H1 (cell line): ENCODE measurements at regions not wholly inside any gene's neighbourhood (a gene's known extent, or its start where the extent isn't known, plus 50 kb on each side); places are given as distances from the start of the nearest gene placed in this dataset.

ENCODE experiments used
- CTCF ChIA-PET: fragments of 300-600 bp; sonication (Branson Sonifier 250); formaldehyde crosslinking; loops from one replicate; lab custom pipeline; 2021; ENCODE audit not compliant: partially characterized antibody; lab: Charles Lee
- POLR2A ChIA-PET: fragments of 300-600 bp; sonication (Branson Sonifier 250); formaldehyde crosslinking; loops from one replicate; lab custom pipeline; 2021; ENCODE audit warnings: inconsistent platforms; ENCODE audit not compliant: partially characterized antibody; lab: Charles Lee
- DNase-seq, 2 experiments: peaks; one replicate each; pipeline versions ENCODE4 v3.0.0 to v3.0.0-alpha.2; 2010 to 2022; ENCODE audit warnings: low spot score in 2 of 2, low read depth in 1 of 2, mixed read lengths in 1 of 2
- FAIRE-seq: peaks from 2 replicates; lab custom pipeline; 2011; peaks lifted over from hg19 to GRCh38; lab: Jason Lieb, UNC
- H2AFZ ChIP-seq: 2 replicates; pipeline ENCODE4 v1.8.1; 2012; ENCODE audit warnings: low read length, inconsistent platforms
- H2AK5ac ChIP-seq: 2 replicates; pipeline ENCODE4 v1.6.1; 2013; ENCODE audit warnings: low read depth, low read length
- H2BK120ac ChIP-seq: replicated peaks from 2 replicates; pipeline ENCODE3; 2013; ENCODE audit warnings: low read depth, low read length, inconsistent platforms
- H2BK12ac ChIP-seq: 2 replicates; pipeline ENCODE4 v1.6.1; 2013; ENCODE audit warnings: low read depth, low read length
- H2BK15ac ChIP-seq: 2 replicates; pipeline ENCODE4 v1.6.1; 2013; ENCODE audit warnings: low read length
- H2BK20ac ChIP-seq: 2 replicates; pipeline ENCODE4 v1.6.1; 2013; ENCODE audit warnings: low read length
- H2BK5ac ChIP-seq: 2 replicates; pipeline ENCODE4 v1.6.1; 2013; ENCODE audit warnings: low read depth, low read length
- H3K14ac ChIP-seq: 2 replicates; pipeline ENCODE4 v1.6.1; 2013; ENCODE audit warnings: inconsistent platforms; ENCODE audit not compliant: insufficient read length
- H3K18ac ChIP-seq: 2 replicates; pipeline ENCODE4 v1.6.1; 2013; ENCODE audit warnings: low read length; ENCODE audit errors: extremely low read depth
- H3K23ac ChIP-seq: 2 replicates; pipeline ENCODE4 v1.6.1; 2013; ENCODE audit warnings: inconsistent platforms; ENCODE audit not compliant: insufficient read length
- H3K23me2 ChIP-seq: 2 replicates; pipeline ENCODE4 v1.6.1; 2013; ENCODE audit warnings: low read depth, low read length
- H3K27ac ChIP-seq: 2 replicates; pipeline ENCODE4 v1.6.1; 2011; ENCODE audit warnings: low read depth, low read length, inconsistent platforms
- H3K27me3 ChIP-seq, 4 experiments: replicated peaks in 1 of 4; 1 replicate in 1 of 4; 2 replicates in 3 of 4; pipeline versions ENCODE4 v1.6.1 to v1.8.1; 2011 to 2013; ENCODE audit warnings: low read length in 3 of 4, mild to moderate bottlenecking in 3 of 4, inconsistent platforms in 2 of 4, mixed read lengths in 2 of 4, moderate library complexity in 1 of 4; ENCODE audit not compliant: control insufficient read depth in 3 of 4, insufficient read depth in 3 of 4; ENCODE audit errors: extremely low read depth in 1 of 4
- H3K36me3 ChIP-seq, 4 experiments: 2 replicates each; pipeline versions ENCODE4 v1.6.1 to v1.8.1; 2011 to 2013; ENCODE audit warnings: mild to moderate bottlenecking in 4 of 4, low read length in 3 of 4, moderate library complexity in 2 of 4, control low read depth in 1 of 4, inconsistent platforms in 1 of 4; ENCODE audit not compliant: insufficient read depth in 4 of 4, control insufficient read depth in 2 of 4
- H3K4ac ChIP-seq: replicated peaks from 2 replicates; pipeline ENCODE3; 2013; ENCODE audit warnings: low read length, low read depth, mixed read lengths, inconsistent platforms; ENCODE audit not compliant: insufficient read length
- H3K4me1 ChIP-seq, 4 experiments: replicated peaks in 1 of 4; 1 replicate in 1 of 4; 2 replicates in 3 of 4; pipeline versions ENCODE4 v1.6.1 to v1.8.1; 2011 to 2013; ENCODE audit warnings: low read length in 3 of 4, inconsistent platforms in 2 of 4, mixed read lengths in 1 of 4; ENCODE audit not compliant: insufficient read depth in 4 of 4, control insufficient read depth in 3 of 4
- H3K4me2 ChIP-seq, 2 experiments: 2 replicates each; pipeline versions ENCODE4 v1.6.1 to v1.8.1; 2011 to 2013; ENCODE audit warnings: low read depth in 2 of 2, low read length in 2 of 2, control low read depth in 1 of 2, inconsistent platforms in 1 of 2, mild to moderate bottlenecking in 1 of 2; ENCODE audit not compliant: insufficient read depth in 1 of 2
- H3K4me3 ChIP-seq, 4 experiments: fragments of 200-600, 300-600 bp in 1 of 4; sonication (generic), shearing (Covaris generic), sonication (Bioruptor Twin) in 1 of 4; 2 replicates each; pipeline versions ENCODE4 v1.5.1 to v1.8.1; 2011 to 2016; ENCODE audit warnings: low read length in 4 of 4, low read depth in 3 of 4, control low read depth in 2 of 4, inconsistent platforms in 2 of 4, mild to moderate bottlenecking in 2 of 4, mixed read lengths in 1 of 4, moderate library complexity in 1 of 4; ENCODE audit not compliant: insufficient read depth in 2 of 4; ENCODE audit errors: extremely low read depth in 1 of 4
- H3K56ac ChIP-seq: replicated peaks from 2 replicates; pipeline ENCODE3; 2013; ENCODE audit warnings: low read depth, mild to moderate bottlenecking, mixed read lengths, low read length, inconsistent platforms; ENCODE audit not compliant: insufficient read length
- H3K79me1 ChIP-seq: 2 replicates; pipeline ENCODE4 v1.6.1; 2013; ENCODE audit warnings: low read depth, low read length, control low read depth
- H3K79me2 ChIP-seq, 2 experiments: 2 replicates each; pipeline versions ENCODE4 v1.6.1 to v1.8.1; 2012 to 2013; ENCODE audit warnings: low read length in 2 of 2, mild to moderate bottlenecking in 2 of 2, inconsistent platforms in 1 of 2; ENCODE audit not compliant: insufficient read depth in 2 of 2, control insufficient read depth in 1 of 2
- H3K9ac ChIP-seq, 4 experiments: replicated peaks in 1 of 4; 1 replicate in 1 of 4; 2 replicates in 3 of 4; pipeline versions ENCODE4 v1.6.1 to v1.8.1; 2011 to 2013; ENCODE audit warnings: low read depth in 3 of 4, low read length in 3 of 4, control low read depth in 2 of 4, mild to moderate bottlenecking in 2 of 4, moderate library complexity in 2 of 4, inconsistent platforms in 1 of 4; ENCODE audit errors: extremely low read depth in 1 of 4
- H3K9me3 ChIP-seq, 2 experiments: 2 replicates each; pipeline versions ENCODE4 v1.6.1 to v1.8.1; 2012 to 2013; ENCODE audit warnings: mild to moderate bottlenecking in 2 of 2, moderate library complexity in 2 of 2, control low read depth in 1 of 2, inconsistent platforms in 1 of 2, low read depth in 1 of 2, low read length in 1 of 2, mixed read lengths in 1 of 2; ENCODE audit not compliant: insufficient read depth in 2 of 2
- H4K20me1 ChIP-seq, 2 experiments: replicated peaks in 1 of 2; 2 replicates each; pipeline versions ENCODE3 to v1.8.1; 2011 to 2013; ENCODE audit warnings: inconsistent platforms in 2 of 2, low read length in 2 of 2, mild to moderate bottlenecking in 1 of 2; ENCODE audit not compliant: insufficient read depth in 2 of 2, control insufficient read depth in 1 of 2
- H4K5ac ChIP-seq: 2 replicates; pipeline ENCODE4 v1.6.1; 2013; ENCODE audit warnings: low read length, low read depth, mixed read lengths, inconsistent platforms; ENCODE audit not compliant: insufficient read length
- H4K8ac ChIP-seq: 2 replicates; pipeline ENCODE4 v1.8.0; 2013; ENCODE audit warnings: mild to moderate bottlenecking, moderate library complexity, low read length, inconsistent platforms; ENCODE audit not compliant: insufficient read depth; ENCODE audit errors: extremely low read depth
- H4K91ac ChIP-seq: replicated peaks from 2 replicates; pipeline ENCODE3; 2013; ENCODE audit warnings: low read length, mixed read lengths, inconsistent platforms; ENCODE audit not compliant: insufficient read length
- TBP ChIP-seq: IDR thresholded peaks from 2 replicates; pipeline ENCODE4 v1.6.1; 2011; ENCODE audit warnings: low read depth, low read length, improper control_type of control experiment
- WGBS, 2 experiments: shearing (Covaris generic) in 1 of 2; methylation state at CpG; one replicate each; pipeline versions ENCODE4 v1.1.6 to v1.1.7; 2013 to 2015; ENCODE audit warnings: low lambda C conversion rate in 2 of 2, mixed read lengths in 2 of 2, inconsistent platforms in 1 of 2, low coverage in 1 of 2, missing lambda C conversion rate in 1 of 2; ENCODE audit not compliant: insufficient replicate concordance in 2 of 2, insufficient coverage in 1 of 2, insufficient read length in 1 of 2; ENCODE audit errors: extremely low coverage in 1 of 2, missing lambda C conversion rate in 1 of 2; 5-methylcytosine and 5-hydroxymethylcytosine counted together

GRCh38 chr4:117491516-117491915, 406.1 kb upstream of the TRAM1L1 start:
- H2BK12ac ChIP-seq, result no peak overlapping the region
- H2BK5ac ChIP-seq, result no peak overlapping the region
- H3K9ac ChIP-seq, result no peak overlapping the region
- H3K23ac ChIP-seq, result no peak overlapping the region
- H3K14ac ChIP-seq, result no peak overlapping the region
- WGBS, 2 experiments, result 63% methylated on average over 3 of the region's 3 CpGs; no CpG with 5 or more reads in 1 of the 2 experiments
- ChIA-PET POLR2A (no interaction called here), CTCF (interaction anchor here (0.7 to 0.8 kb wide), 2 partner anchors 20 to 209 kb away, joined by 3 read pairs; no protein-coding TSS in a partner anchor)
- FAIRE-seq (no peak), DNase-seq (no peak)
- no peak overlapping the region for H3K27ac ChIP-seq
- H3K27me3 ChIP-seq, result no peaks in the 10 kb centered on the region
- no peaks in the 10 kb centered on the region for H3K79me2 ChIP-seq
- no peak overlapping the region for H2AK5ac ChIP-seq
- no peak overlapping the region; a peak in 1 of 4 replicates for H3K4me2 ChIP-seq
- no peak overlapping the region for H2AFZ ChIP-seq
- TF ChIP-seq TBP, result no peak
- H3K4ac ChIP-seq, result no peak overlapping the region
- no peak overlapping the region for H3K4me3 ChIP-seq
- H2BK20ac ChIP-seq, result no peak overlapping the region
- no peak overlapping the region for H2BK120ac ChIP-seq
- H3K36me3 ChIP-seq, result no peaks in the 10 kb centered on the region
- H3K4me1 ChIP-seq, result peaks cover 0 to 4% (median 1%) of the 10 kb centered on the region in 4 experiments; a peak in 3 of 7 replicates
- no peak overlapping the region for H4K91ac ChIP-seq
- no peak overlapping the region for H4K5ac ChIP-seq
- H2BK15ac ChIP-seq, result no peak overlapping the region
- H4K20me1 ChIP-seq, result no peaks in the 10 kb centered on the region
- no peak overlapping the region for H3K18ac ChIP-seq
- H3K23me2 ChIP-seq, result no peaks in the 10 kb centered on the region
- no peaks in the 10 kb centered on the region for H3K79me1 ChIP-seq
- no peaks in the 10 kb centered on the region for H3K9me3 ChIP-seq
- H4K8ac ChIP-seq, result no peak overlapping the region
- no peak overlapping the region for H3K56ac ChIP-seq
